ENCODE measurements at regions not wholly inside any gene's neighbourhood (a gene's known extent, or its start where the extent isn't known, plus 50 kb on each side); places are given as distances from the start of the nearest gene placed in this dataset.

GRCh38 chr20:24363031-24363430 is 106.4 kb upstream of the SYNDIG1 start:
- H3K4me3 ChIP-seq (ENCODE audit: low read depth in 2 of 2, low read length in 2 of 2) = no peak overlapping the region
- BruUV-seq (replicated peaks) = no TSS peak
- in situ Hi-C loops (cut with HindIII; ENCODE audit: low pct_unique_long_range_greater_than_20kb, low sequenced_read_pairs) = no loop called here
- DNase-seq (ENCODE audit: low read depth, low spot score) (no peak), ATAC-seq (no peak)
- CTCF ChIA-PET = interaction anchor here (0.6 kb wide), 1 partner anchor 1392 kb away, joined by 3 read pairs; no protein-coding TSS in a partner anchor
- no peak overlapping the region for H3K27ac ChIP-seq (ENCODE audit: low read length)
- TF ChIP-seq TCF7L2 (IDR thresholded peaks at IDR 0.05; ENCODE audit: low read depth, low read length) (no peak), SIN3A (IDR thresholded peaks at IDR 0.05; ENCODE audit: borderline replicate concordance, insufficient read depth, low read depth, low read length) (no peak), CTCF (IDR thresholded peaks at IDR 0.05) (no peak), REST (IDR thresholded peaks at IDR 0.05; ENCODE audit: insufficient read depth in 1 of 2, low read depth in 2 of 2, low read length in 1 of 2) (no peak), POLR2AphosphoS5 (IDR thresholded peaks at IDR 0.05; ENCODE audit: low read depth, low read length) (no peak)
- H3K4me1 ChIP-seq (ENCODE audit: control insufficient read depth, insufficient read depth, low read length) = no peaks in the 10 kb centered on the region
- peaks cover 2% of the 10 kb centered on the region for H3K27me3 ChIP-seq (ENCODE audit: control insufficient read depth, insufficient read depth, low read length)
- H3K9me3 ChIP-seq (ENCODE audit: control insufficient read depth, insufficient read depth, low read depth, low read length) = no peaks in the 10 kb centered on the region
- POLR2A ChIA-PET = interaction anchor here (0.7 kb wide), 1 partner anchor 69 kb away, joined by 3 read pairs; no protein-coding TSS in a partner anchor
- intact Hi-C loops (cut with micrococcal nuclease; ENCODE audit: unreplicated experiment) = no loop called here
- no peaks in the 10 kb centered on the region for H3K36me3 ChIP-seq (ENCODE audit: control insufficient read depth, insufficient read depth, low read length)

GRCh38 chr20:24362080-24362479 is 107.3 kb upstream of the SYNDIG1 start:
- no peak overlapping the region for H3K4me3 ChIP-seq (ENCODE audit: low read depth in 2 of 2, low read length in 2 of 2)
- ChIA-PET CTCF (no interaction called here), POLR2A (no interaction called here)
- H3K4me1 ChIP-seq (ENCODE audit: control insufficient read depth, insufficient read depth, low read length) = no peaks in the 10 kb centered on the region
- no peaks in the 10 kb centered on the region for H3K9me3 ChIP-seq (ENCODE audit: control insufficient read depth, insufficient read depth, low read depth, low read length)
- in situ Hi-C loops (cut with HindIII; ENCODE audit: low pct_unique_long_range_greater_than_20kb, low sequenced_read_pairs) (no loop called here), intact Hi-C loops (cut with micrococcal nuclease; ENCODE audit: unreplicated experiment) (no loop called here)
- no peak for TF ChIP-seq POLR2AphosphoS5 (IDR thresholded peaks at IDR 0.05; ENCODE audit: low read depth, low read length)
- TF ChIP-seq REST (IDR thresholded peaks at IDR 0.05; ENCODE audit: insufficient read depth in 1 of 2, low read depth in 2 of 2, low read length in 1 of 2) = no peak
- TF ChIP-seq CTCF (IDR thresholded peaks at IDR 0.05) = no peak
- no peak for TF ChIP-seq SIN3A (IDR thresholded peaks at IDR 0.05; ENCODE audit: borderline replicate concordance, insufficient read depth, low read depth, low read length)
- no peak for TF ChIP-seq TCF7L2 (IDR thresholded peaks at IDR 0.05; ENCODE audit: low read depth, low read length)
- H3K36me3 ChIP-seq (ENCODE audit: control insufficient read depth, insufficient read depth, low read length) = no peaks in the 10 kb centered on the region
- no peaks in the 10 kb centered on the region; the same call in 1 of the 2 replicates for H3K27me3 ChIP-seq (ENCODE audit: control insufficient read depth, insufficient read depth, low read length)
- no TSS peak for BruUV-seq (replicated peaks)
- H3K27ac ChIP-seq (ENCODE audit: low read length) = no peak overlapping the region
- DNase-seq (ENCODE audit: low read depth, low spot score) (no peak), ATAC-seq (no peak)
